Progenitor cell of endocrine pancreas (in vitro differentiated cells): ENCODE measurements at regions not wholly inside any gene's neighbourhood (a gene's known extent, or its start where the extent isn't known, plus 50 kb on each side); places are given as distances from the start of the nearest gene placed in this dataset.

ENCODE experiments used
- DNase-seq: peaks from one replicate; pipeline ENCODE4 v3.0.0; 2021; ENCODE audit warnings: low spot score; ENCODE audit not compliant: unreplicated experiment
- H3K27ac Mint-ChIP-seq: 2 replicates; pipeline ENCODE4 v1.8.0; 2021; ENCODE audit warnings: mild to moderate bottlenecking, moderate library complexity, mixed read lengths
- H3K27me3 Mint-ChIP-seq: 2 replicates; pipeline ENCODE4 v1.8.0; 2021; ENCODE audit warnings: mixed read lengths
- H3K36me3 Mint-ChIP-seq: 2 replicates; pipeline ENCODE4 v1.8.0; 2022; ENCODE audit warnings: mixed read lengths; ENCODE audit not compliant: insufficient read depth
- H3K4me1 Mint-ChIP-seq: 2 replicates; pipeline ENCODE4 v1.8.0; 2021; ENCODE audit warnings: low read depth, mixed read lengths
- H3K4me3 Mint-ChIP-seq: 2 replicates; pipeline ENCODE4 v1.8.0; 2021; ENCODE audit warnings: low read depth, mild to moderate bottlenecking, moderate library complexity, mixed read lengths
- H3K9me3 Mint-ChIP-seq: 2 replicates; pipeline ENCODE4 v1.8.0; 2021; ENCODE audit warnings: low read depth, mixed read lengths
- TF ChIP-seq, protein P1 (sequence below): fragments of 200-600 bp; sonication (generic); IDR thresholded peaks from one replicate; pipeline ENCODE4 v1.5.0; 2021; ENCODE audit warnings: antibody characterized with exemption, mild to moderate bottlenecking; ENCODE audit not compliant: unreplicated experiment

- no peak overlapping the region for H3K4me3 Mint-ChIP-seq
- peaks cover 4% of the 10 kb centered on the region for H3K9me3 Mint-ChIP-seq
- DNase-seq = no peak
- TF ChIP-seq, protein P1, sequence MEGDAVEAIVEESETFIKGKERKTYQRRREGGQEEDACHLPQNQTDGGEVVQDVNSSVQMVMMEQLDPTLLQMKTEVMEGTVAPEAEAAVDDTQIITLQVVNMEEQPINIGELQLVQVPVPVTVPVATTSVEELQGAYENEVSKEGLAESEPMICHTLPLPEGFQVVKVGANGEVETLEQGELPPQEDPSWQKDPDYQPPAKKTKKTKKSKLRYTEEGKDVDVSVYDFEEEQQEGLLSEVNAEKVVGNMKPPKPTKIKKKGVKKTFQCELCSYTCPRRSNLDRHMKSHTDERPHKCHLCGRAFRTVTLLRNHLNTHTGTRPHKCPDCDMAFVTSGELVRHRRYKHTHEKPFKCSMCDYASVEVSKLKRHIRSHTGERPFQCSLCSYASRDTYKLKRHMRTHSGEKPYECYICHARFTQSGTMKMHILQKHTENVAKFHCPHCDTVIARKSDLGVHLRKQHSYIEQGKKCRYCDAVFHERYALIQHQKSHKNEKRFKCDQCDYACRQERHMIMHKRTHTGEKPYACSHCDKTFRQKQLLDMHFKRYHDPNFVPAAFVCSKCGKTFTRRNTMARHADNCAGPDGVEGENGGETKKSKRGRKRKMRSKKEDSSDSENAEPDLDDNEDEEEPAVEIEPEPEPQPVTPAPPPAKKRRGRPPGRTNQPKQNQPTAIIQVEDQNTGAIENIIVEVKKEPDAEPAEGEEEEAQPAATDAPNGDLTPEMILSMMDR = no peak
- no peaks in the 10 kb centered on the region for H3K4me1 Mint-ChIP-seq
- H3K27me3 Mint-ChIP-seq = no peaks in the 10 kb centered on the region
- no peaks in the 10 kb centered on the region for H3K36me3 Mint-ChIP-seq
- H3K27ac Mint-ChIP-seq = no peak overlapping the region
Observed at GRCh38 chrX:69050051-69050765, 115.0 kb downstream of the PJA1 start.

DNA sequence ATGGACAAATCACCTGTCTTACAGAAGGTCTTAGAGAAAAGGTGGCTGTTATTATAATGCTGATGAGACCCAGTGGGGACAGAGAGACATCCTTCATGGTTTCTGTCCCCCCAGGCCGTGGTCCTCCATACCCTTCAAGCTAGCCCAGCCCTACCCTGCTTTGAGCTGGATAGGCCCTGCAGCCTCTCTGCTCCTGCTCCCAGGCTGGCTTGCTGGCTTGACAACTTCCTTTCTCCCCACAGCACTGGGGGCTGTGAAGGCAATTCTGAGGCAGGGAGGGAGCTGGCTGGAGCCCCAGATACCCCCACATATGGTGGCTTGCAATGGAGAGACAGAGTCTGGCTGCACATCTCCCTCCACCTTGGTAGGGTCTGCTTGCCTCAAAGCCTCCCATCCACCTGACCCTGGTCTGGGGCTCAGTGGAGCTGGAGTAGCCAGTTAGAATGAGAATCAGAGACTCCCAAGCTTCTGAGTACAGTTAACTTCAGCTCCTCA lies 118.2 kb downstream of the PJA1 start:
- TF ChIP-seq, protein P1 = no peak
- Mint-ChIP-seq H3K9me3 (peaks cover 22% of the 10 kb centered on the region), H3K4me1 (peaks cover 2% of the 10 kb centered on the region), H3K27ac (no peak overlapping the region), H3K27me3 (no peaks in the 10 kb centered on the region), H3K4me3 (no peak overlapping the region), H3K36me3 (no peaks in the 10 kb centered on the region)
- DNase-seq = peak; percentile 4

GRCh38 chrX:69045616-69046345 lies 119.5 kb downstream of the PJA1 start:
- TF ChIP-seq, protein P1 = no peak
- Mint-ChIP-seq H3K36me3 (no peaks in the 10 kb centered on the region), H3K27ac (no peak overlapping the region), H3K4me1 (peaks cover 2% of the 10 kb centered on the region), H3K27me3 (no peaks in the 10 kb centered on the region), H3K4me3 (no peak overlapping the region), H3K9me3 (peaks cover 22% of the 10 kb centered on the region)
- peak; percentile 3 for DNase-seq

DNA sequence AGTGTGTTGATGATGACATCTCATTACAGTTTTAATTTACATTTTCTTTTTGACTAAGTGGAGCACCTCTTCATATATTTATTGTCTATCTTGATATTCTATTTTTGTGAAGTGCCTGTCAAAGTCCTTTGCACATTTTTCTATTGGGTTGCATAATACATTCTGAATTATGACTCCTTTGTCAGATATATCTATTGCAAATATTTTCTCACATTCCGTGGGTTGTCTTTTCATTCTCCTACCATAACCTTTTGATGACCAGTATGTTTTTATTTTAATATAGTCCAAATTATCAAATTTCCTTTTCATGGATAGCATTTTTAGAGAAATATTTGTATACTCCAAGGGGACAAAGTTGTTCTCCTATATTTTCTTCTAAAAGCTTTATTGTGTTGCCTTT lies 126.4 kb downstream of the PJA1 start:
- Mint-ChIP-seq H3K9me3 (peaks cover 24% of the 10 kb centered on the region), H3K4me3 (no peak overlapping the region), H3K27me3 (no peaks in the 10 kb centered on the region), H3K27ac (no peak overlapping the region), H3K4me1 (no peaks in the 10 kb centered on the region), H3K36me3 (no peaks in the 10 kb centered on the region)
- DNase-seq = no peak
- TF ChIP-seq, protein P1 = no peak

DNA sequence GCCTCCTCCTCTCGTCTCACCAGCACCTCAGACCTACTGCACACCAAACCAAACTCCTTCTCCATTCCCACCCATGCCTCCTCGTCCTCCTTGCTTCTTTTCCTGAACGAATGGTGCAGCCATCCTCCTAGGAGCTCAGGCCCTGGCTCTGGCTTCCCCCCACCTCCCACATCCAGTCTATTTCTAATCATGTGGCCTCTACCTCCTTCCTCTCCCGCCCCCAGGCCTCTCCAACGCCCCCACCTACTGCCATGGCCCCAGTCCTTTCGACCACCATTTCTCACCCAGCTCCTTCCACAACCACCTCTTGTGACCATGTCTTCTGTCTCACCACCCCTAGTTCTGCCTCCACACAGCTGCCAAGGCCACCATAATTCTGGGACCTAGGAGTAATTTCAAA lies 127.1 kb downstream of the PJA1 start:
- Mint-ChIP-seq H3K9me3 (peaks cover 20% of the 10 kb centered on the region), H3K36me3 (no peaks in the 10 kb centered on the region), H3K27me3 (no peaks in the 10 kb centered on the region), H3K4me3 (no peak overlapping the region), H3K4me1 (no peaks in the 10 kb centered on the region), H3K27ac (no peak overlapping the region)
- TF ChIP-seq, protein P1 = no peak
- DNase-seq = no peak
